HFF-Myc (cell line): ENCODE measurements at regions not wholly inside any gene's neighbourhood (a gene's known extent, or its start where the extent isn't known, plus 50 kb on each side); places are given as distances from the start of the nearest gene placed in this dataset.

Source experiments
- DNase-seq: peaks from one replicate; pipeline ENCODE4 v3.0.0-alpha.2; 2011; ENCODE audit warnings: low read depth; ENCODE audit errors: extremely low read depth
- H3K4me3 ChIP-seq: replicated peaks from 2 replicates; pipeline ENCODE4 v1.5.1; 2011; ENCODE audit warnings: low read depth, mild to moderate bottlenecking, control low read depth, low read length
- TF ChIP-seq, protein P1 (sequence below): IDR thresholded peaks from 2 replicates; pipeline ENCODE4 v1.5.1; 2012; ENCODE audit warnings: mild to moderate bottlenecking, low read depth, low read length, control low read depth; ENCODE audit errors: missing control alignments

DNA sequence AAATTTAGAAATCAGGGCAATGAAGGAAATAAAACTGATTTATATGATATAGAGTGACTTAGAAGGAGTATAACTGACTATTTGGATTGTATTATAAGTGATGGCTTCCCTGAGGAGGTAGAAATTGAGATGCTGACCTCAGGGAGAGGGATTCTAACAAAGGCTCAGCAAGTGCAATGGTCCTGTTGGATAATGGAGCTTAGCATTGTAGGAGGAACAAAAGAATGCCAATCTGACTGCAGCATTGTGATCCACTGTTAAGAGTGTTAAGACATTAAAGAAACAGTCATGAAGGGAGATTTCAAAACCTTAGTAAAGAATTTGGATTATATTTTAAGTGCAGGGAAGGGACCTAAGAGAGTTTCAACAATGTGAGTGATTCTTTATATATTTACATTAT, 158.4 kb upstream of the NAALADL2 start:
- DNase-seq: no peak
- TF ChIP-seq, protein P1, sequence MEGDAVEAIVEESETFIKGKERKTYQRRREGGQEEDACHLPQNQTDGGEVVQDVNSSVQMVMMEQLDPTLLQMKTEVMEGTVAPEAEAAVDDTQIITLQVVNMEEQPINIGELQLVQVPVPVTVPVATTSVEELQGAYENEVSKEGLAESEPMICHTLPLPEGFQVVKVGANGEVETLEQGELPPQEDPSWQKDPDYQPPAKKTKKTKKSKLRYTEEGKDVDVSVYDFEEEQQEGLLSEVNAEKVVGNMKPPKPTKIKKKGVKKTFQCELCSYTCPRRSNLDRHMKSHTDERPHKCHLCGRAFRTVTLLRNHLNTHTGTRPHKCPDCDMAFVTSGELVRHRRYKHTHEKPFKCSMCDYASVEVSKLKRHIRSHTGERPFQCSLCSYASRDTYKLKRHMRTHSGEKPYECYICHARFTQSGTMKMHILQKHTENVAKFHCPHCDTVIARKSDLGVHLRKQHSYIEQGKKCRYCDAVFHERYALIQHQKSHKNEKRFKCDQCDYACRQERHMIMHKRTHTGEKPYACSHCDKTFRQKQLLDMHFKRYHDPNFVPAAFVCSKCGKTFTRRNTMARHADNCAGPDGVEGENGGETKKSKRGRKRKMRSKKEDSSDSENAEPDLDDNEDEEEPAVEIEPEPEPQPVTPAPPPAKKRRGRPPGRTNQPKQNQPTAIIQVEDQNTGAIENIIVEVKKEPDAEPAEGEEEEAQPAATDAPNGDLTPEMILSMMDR: no peak
- no peak overlapping the region for H3K4me3 ChIP-seq

DNA sequence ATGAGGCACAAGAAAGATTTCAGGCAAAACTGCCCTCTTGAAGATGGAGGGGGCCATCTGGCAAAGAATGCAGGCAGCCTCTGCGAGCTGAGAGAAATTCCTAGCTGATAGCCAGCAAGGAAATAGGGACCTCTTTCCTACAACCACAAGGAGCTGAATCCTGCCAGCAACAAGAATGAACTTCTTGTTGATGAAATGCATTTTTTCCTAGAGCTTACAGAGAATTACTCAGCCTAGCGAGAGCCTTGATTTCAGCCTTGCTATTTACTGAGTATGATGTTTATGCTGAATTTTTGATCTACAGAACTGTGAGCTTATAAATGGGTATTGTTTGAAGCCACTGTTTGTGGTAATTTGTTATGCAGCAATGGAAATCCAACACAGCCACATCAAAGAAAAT, 148.5 kb upstream of the NAALADL2 start:
- H3K4me3 ChIP-seq: no peak overlapping the region
- TF ChIP-seq, protein P1: no peak
- DNase-seq: no peak

DNA sequence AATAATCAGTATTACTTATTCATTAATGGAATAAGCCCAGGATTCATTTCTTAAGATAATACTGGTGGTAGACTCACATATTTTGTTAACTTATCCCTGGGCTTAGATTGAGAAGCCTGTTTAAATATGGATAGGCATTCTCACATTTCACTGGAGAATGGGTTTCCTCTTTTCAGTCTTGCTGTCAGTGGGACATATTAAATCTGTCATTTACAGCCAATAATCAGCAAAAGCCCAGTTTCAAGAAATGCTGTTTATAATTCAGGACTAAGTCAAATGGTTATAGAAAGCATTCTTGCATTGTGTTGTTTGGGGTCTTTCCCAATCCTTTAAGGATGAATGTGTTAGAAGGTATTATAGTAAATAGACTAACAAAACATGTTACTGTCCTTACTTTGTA, 143.7 kb upstream of the NAALADL2 start:
- TF ChIP-seq, protein P1: no peak

DNA sequence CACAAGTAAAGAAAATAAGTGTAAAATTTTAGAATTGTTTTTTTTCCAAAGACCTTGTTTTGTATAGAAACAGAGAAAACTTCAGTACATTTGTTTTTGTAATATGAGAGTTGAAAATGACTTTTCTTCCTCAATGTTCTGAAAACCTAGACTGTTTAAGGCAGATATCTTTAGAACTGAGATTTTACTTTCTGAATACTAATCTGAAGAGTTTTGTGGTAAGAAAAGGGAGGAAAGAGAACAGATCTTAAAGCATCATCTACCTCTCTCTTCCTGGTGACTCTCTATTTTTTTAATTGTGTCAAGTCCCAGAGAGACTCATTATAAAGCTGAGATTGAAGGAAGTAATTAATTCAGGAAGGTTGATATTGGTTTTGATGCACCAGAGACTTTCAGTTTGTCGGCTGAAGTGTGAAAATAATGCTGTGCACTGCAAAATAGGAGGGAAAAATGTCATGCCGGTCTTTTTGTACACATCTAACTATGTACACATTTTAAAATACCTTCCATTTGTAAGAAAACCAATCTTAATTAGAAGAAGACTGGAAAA, 142.1 kb upstream of the NAALADL2 start:
- DNase-seq: no peak
- no peak overlapping the region for H3K4me3 ChIP-seq
- TF ChIP-seq, protein P1: no peak

More for the DNA sequence above, 143.7 kb upstream of the NAALADL2 start:
- H3K4me3 ChIP-seq: no peak overlapping the region
- DNase-seq: no peak

DNA sequence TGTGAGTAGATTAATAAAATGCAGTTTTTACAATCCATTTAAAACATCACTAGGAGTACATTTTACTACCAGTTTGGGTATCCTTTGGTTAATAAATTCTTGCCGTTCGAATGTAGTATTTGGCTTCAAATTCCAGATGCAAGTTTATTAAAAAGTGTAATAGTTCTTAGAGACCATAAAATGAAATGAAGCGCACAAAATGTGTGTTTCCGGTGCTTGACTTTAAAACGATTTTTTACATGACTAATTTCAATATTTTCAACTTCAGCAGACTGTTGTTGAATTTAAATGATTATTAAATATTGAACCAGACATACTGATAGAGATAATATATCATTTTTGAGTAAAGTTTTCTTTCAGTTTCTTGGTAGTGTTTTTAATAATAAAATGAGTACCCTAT, 138.4 kb upstream of the NAALADL2 start:
- TF ChIP-seq, protein P1: no peak

DNA sequence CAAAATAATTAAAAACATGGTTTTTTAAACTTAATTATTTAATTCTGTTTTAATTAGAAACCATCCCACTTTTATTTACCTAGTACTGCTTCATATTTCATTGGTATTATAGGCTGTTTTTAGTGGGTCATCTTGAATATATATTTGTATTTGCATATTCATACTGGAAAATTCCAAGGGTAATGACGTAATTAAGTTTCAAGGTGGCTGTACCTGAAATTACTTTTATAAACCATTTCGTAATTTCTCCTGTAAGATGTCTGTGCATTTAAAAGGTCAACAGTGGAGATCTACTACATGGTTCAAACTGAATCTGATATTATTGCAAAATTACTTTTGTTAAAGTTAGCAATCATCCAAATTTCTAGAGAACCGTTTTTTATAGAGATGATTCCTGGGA, 133.8 kb upstream of the NAALADL2 start:
- no peak for DNase-seq
- TF ChIP-seq, protein P1: no peak
- H3K4me3 ChIP-seq: no peak overlapping the region

More for the DNA sequence above, 138.4 kb upstream of the NAALADL2 start:
- no peak overlapping the region for H3K4me3 ChIP-seq
- no peak for DNase-seq

DNA sequence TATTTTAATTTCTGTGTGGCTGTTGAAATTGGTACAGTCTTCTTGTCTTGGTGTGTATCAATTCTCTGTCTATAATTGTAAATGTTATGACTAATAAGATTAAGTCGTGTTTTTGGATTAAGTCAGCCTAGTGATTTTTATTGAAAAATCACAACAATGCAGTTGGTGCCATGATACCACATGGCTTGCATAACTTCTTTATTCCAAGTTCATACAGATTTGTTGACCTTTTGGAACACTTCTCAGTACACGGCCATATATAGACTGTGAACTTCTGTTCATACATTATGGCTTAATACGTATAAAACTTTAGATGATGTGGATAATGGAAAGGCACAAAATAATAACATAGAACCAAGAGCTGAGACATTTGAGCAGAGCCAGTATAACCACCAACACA, 121.2 kb upstream of the NAALADL2 start:
- no peak overlapping the region for H3K4me3 ChIP-seq
- DNase-seq: no peak
- TF ChIP-seq, protein P1: no peak
